VCaP (cell line): ENCODE measurements at regions not wholly inside any gene's neighbourhood (a gene's known extent, or its start where the extent isn't known, plus 50 kb on each side); places are given as distances from the start of the nearest gene placed in this dataset.

Experiments used
- H3K27ac ChIP-seq: fragments of 450-650 bp; 2 replicates; pipeline ENCODE4 v1.5.1; 2017
- CTCF ChIP-seq: fragments of 450-650 bp; conservative IDR thresholded peaks from 2 replicates; pipeline ENCODE4 v1.5.1; 2017; ENCODE audit warnings: mild to moderate bottlenecking, moderate library complexity

GRCh38 chr11:116412118-116412889 is 360.5 kb downstream of the BUD13 start:
- no peak for TF ChIP-seq CTCF
- H3K27ac ChIP-seq = no peak overlapping the region

- no peak for TF ChIP-seq CTCF
These were observed 363.5 kb downstream of the BUD13 start for GRCh38 chr11:116409238-116409637.

GRCh38 chr11:116406042-116406441 is 366.7 kb downstream of the BUD13 start:
- no peak for TF ChIP-seq CTCF
- H3K27ac ChIP-seq = no peak overlapping the region

More at GRCh38 chr11:116409238-116409637, 363.5 kb downstream of the BUD13 start:
- H3K27ac ChIP-seq = no peak overlapping the region

- TF ChIP-seq CTCF = no peak
These were observed 368.4 kb downstream of the BUD13 start for GRCh38 chr11:116404462-116404798.

GRCh38 chr11:116403794-116404461 is 368.9 kb downstream of the BUD13 start:
- no peak overlapping the region for H3K27ac ChIP-seq
- no peak for TF ChIP-seq CTCF

More at GRCh38 chr11:116404462-116404798, 368.4 kb downstream of the BUD13 start:
- H3K27ac ChIP-seq = no peak overlapping the region

- no peak overlapping the region for H3K27ac ChIP-seq
- no peak for TF ChIP-seq CTCF
These were observed 372.7 kb downstream of the BUD13 start for GRCh38 chr11:116400081-116400480.

- TF ChIP-seq CTCF = no peak
- no peak overlapping the region for H3K27ac ChIP-seq
These were observed 375.1 kb downstream of the BUD13 start for GRCh38 chr11:116397602-116398084.
